ENCODE measurements at regions not wholly inside any gene's neighbourhood (a gene's known extent, or its start where the extent isn't known, plus 50 kb on each side); places are given as distances from the start of the nearest gene placed in this dataset.
A peak's percentile ranks its signal among the peaks of the same experiment; 100 is the strongest.

- no peaks in the 10 kb centered on the region for H3K9me3 ChIP-seq (ENCODE audit: low read depth)
- no peak for DNase-seq (ENCODE audit: low spot score)
- Mint-ChIP-seq H3K36me3 (no peaks in the 10 kb centered on the region), H3K27ac (peak overlapping the region; percentile 30), H3K27me3 (ENCODE audit: insufficient read depth, low read depth) (peaks cover 3% of the 10 kb centered on the region), H3K4me3 (no peak overlapping the region), H3K4me1 (peaks cover 28% of the 10 kb centered on the region), H3K9me3 (peaks cover 2% of the 10 kb centered on the region)
- H3K36me3 ChIP-seq, result no peaks in the 10 kb centered on the region
- no peak for TF ChIP-seq EZH2phosphoT487 (IDR thresholded peaks at IDR 0.05)
- TF ChIP-seq EZH2 (IDR thresholded peaks at IDR 0.05), result no peak
- no peak for TF ChIP-seq CTCF (IDR thresholded peaks at IDR 0.05)
- H2AFZ ChIP-seq (replicated peaks), result no peak overlapping the region
- H3K27ac ChIP-seq, result no peak overlapping the region
- no peaks in the 10 kb centered on the region for H3K27me3 ChIP-seq
- no peak overlapping the region for H3K4me2 ChIP-seq
- peaks cover 20% of the 10 kb centered on the region for H3F3A ChIP-seq (ENCODE audit: low read depth)
- H3K79me2 ChIP-seq (ENCODE audit: low read depth), result no peaks in the 10 kb centered on the region
- H3K4me1 ChIP-seq, result peaks cover 28% of the 10 kb centered on the region
- H3K9ac ChIP-seq, result no peak overlapping the region
- no peak overlapping the region for H3K4me3 ChIP-seq
- no peaks in the 10 kb centered on the region for H4K20me1 ChIP-seq (ENCODE audit: low read depth)
Observed at GRCh38 chr2:5377323-5377722, 314.9 kb upstream of the SOX11 start.

- DNase-seq (ENCODE audit: low spot score), result no peak
- TF ChIP-seq EZH2 (IDR thresholded peaks at IDR 0.05), result no peak
- Histone ChIP-seq H3F3A (ENCODE audit: low read depth) (peaks cover 2% of the 10 kb centered on the region), H3K4me2 (no peak overlapping the region), H3K4me3 (no peak overlapping the region), H3K27me3 (no peaks in the 10 kb centered on the region), H2AFZ (replicated peaks) (no peak overlapping the region), H4K20me1 (ENCODE audit: low read depth) (no peaks in the 10 kb centered on the region), H3K36me3 (no peaks in the 10 kb centered on the region), H3K9me3 (ENCODE audit: low read depth) (no peaks in the 10 kb centered on the region), H3K79me2 (ENCODE audit: low read depth) (no peaks in the 10 kb centered on the region), H3K9ac (no peak overlapping the region), H3K4me1 (peaks cover 5% of the 10 kb centered on the region), H3K27ac (no peak overlapping the region)
- no peak overlapping the region for H3K4me3 Mint-ChIP-seq
- H3K27ac Mint-ChIP-seq, result no peak overlapping the region
- no peaks in the 10 kb centered on the region for H3K36me3 Mint-ChIP-seq
- no peaks in the 10 kb centered on the region for H3K27me3 Mint-ChIP-seq (ENCODE audit: insufficient read depth, low read depth)
- H3K4me1 Mint-ChIP-seq, result peaks cover 7% of the 10 kb centered on the region
- H3K9me3 Mint-ChIP-seq, result peaks cover 5% of the 10 kb centered on the region
Observed at GRCh38 chr2:5379811-5380210, 312.4 kb upstream of the SOX11 start.

- H3K27ac ChIP-seq, result no peak overlapping the region
- no peaks in the 10 kb centered on the region for H4K20me1 ChIP-seq (ENCODE audit: low read depth)
- H3K79me2 ChIP-seq (ENCODE audit: low read depth), result no peaks in the 10 kb centered on the region
- Mint-ChIP-seq H3K27me3 (ENCODE audit: insufficient read depth, low read depth) (no peaks in the 10 kb centered on the region), H3K4me3 (no peak overlapping the region), H3K4me1 (no peaks in the 10 kb centered on the region), H3K36me3 (no peaks in the 10 kb centered on the region), H3K27ac (no peak overlapping the region), H3K9me3 (peaks cover 4% of the 10 kb centered on the region)
- H2AFZ ChIP-seq (replicated peaks), result no peak overlapping the region
- H3K27me3 ChIP-seq, result no peaks in the 10 kb centered on the region
- H3K4me2 ChIP-seq, result no peak overlapping the region
- no peak for TF ChIP-seq EZH2 (IDR thresholded peaks at IDR 0.05)
- TF ChIP-seq CTCF (IDR thresholded peaks at IDR 0.05), result no peak
- no peak for TF ChIP-seq EZH2phosphoT487 (IDR thresholded peaks at IDR 0.05)
- DNase-seq (ENCODE audit: low spot score), result no peak
- peaks cover 6% of the 10 kb centered on the region for H3K4me1 ChIP-seq
- no peaks in the 10 kb centered on the region for H3F3A ChIP-seq (ENCODE audit: low read depth)
- H3K9me3 ChIP-seq (ENCODE audit: low read depth), result no peaks in the 10 kb centered on the region
- H3K4me3 ChIP-seq, result no peak overlapping the region
- no peaks in the 10 kb centered on the region for H3K36me3 ChIP-seq
- H3K9ac ChIP-seq, result no peak overlapping the region
Observed at GRCh38 chr2:5385596-5385995, 306.6 kb upstream of the SOX11 start.

- Histone ChIP-seq H3K9me3 (ENCODE audit: low read depth) (no peaks in the 10 kb centered on the region), H3K4me2 (no peak overlapping the region), H2AFZ (replicated peaks) (no peak overlapping the region), H3K79me2 (ENCODE audit: low read depth) (no peaks in the 10 kb centered on the region), H3K4me3 (no peak overlapping the region), H3K27me3 (no peaks in the 10 kb centered on the region), H3F3A (ENCODE audit: low read depth) (no peaks in the 10 kb centered on the region), H3K9ac (no peak overlapping the region), H3K27ac (no peak overlapping the region), H4K20me1 (ENCODE audit: low read depth) (no peaks in the 10 kb centered on the region), H3K36me3 (no peaks in the 10 kb centered on the region), H3K4me1 (peaks cover 6% of the 10 kb centered on the region)
- no peak for TF ChIP-seq EZH2phosphoT487 (IDR thresholded peaks at IDR 0.05)
- no peak for TF ChIP-seq EZH2 (IDR thresholded peaks at IDR 0.05)
- no peak for TF ChIP-seq CTCF (IDR thresholded peaks at IDR 0.05)
- no peak for DNase-seq (ENCODE audit: low spot score)
- Mint-ChIP-seq H3K27ac (no peak overlapping the region), H3K9me3 (peaks cover 4% of the 10 kb centered on the region), H3K4me1 (no peaks in the 10 kb centered on the region), H3K36me3 (no peaks in the 10 kb centered on the region), H3K27me3 (ENCODE audit: insufficient read depth, low read depth) (no peaks in the 10 kb centered on the region), H3K4me3 (no peak overlapping the region)
Observed at GRCh38 chr2:5387406-5387805, 304.8 kb upstream of the SOX11 start.

Data from neural progenitor cell (in vitro differentiated cells).